Keratinocyte (primary cell): ENCODE measurements at regions not wholly inside any gene's neighbourhood (a gene's known extent, or its start where the extent isn't known, plus 50 kb on each side); places are given as distances from the start of the nearest gene placed in this dataset.

Source experiments
- DNase-seq: peaks from one replicate; pipeline ENCODE4 v3.0.0-alpha.2; 2011; ENCODE audit warnings: low read depth, missing footprints, low spot score
- FAIRE-seq: peaks from 2 replicates; lab custom pipeline; 2011; peaks lifted over from hg19 to GRCh38; lab: Jason Lieb, UNC
- H2AFZ ChIP-seq: 2 replicates; pipeline ENCODE4 v1.6.0; 2012; ENCODE audit warnings: low read length, control low read depth, inconsistent platforms; ENCODE audit not compliant: control insufficient read depth
- H3K27ac ChIP-seq: 2 replicates; pipeline ENCODE4 v1.5.1; 2011; ENCODE audit warnings: low read length; ENCODE audit not compliant: control insufficient read depth, insufficient read depth
- H3K27me3 ChIP-seq: 3 replicates; pipeline ENCODE4 v1.6.0; 2011; ENCODE audit warnings: low read length; ENCODE audit not compliant: control insufficient read depth, insufficient read depth; ENCODE audit errors: extremely low read depth
- H3K36me3 ChIP-seq, 2 experiments: 2 replicates in 1 of 2; 3 replicates in 1 of 2; pipeline ENCODE4 v1.5.1; 2011; ENCODE audit warnings: low read length in 2 of 2, mild to moderate bottlenecking in 1 of 2; ENCODE audit not compliant: control insufficient read depth in 2 of 2, insufficient read depth in 2 of 2; ENCODE audit errors: extremely low read depth in 1 of 2
- H3K4me1 ChIP-seq: 3 replicates; pipeline ENCODE4 v1.5.1; 2011; ENCODE audit warnings: low read length; ENCODE audit not compliant: control insufficient read depth, insufficient read depth; ENCODE audit errors: extremely low read depth
- H3K4me2 ChIP-seq: 3 replicates; pipeline ENCODE4 v1.6.0; 2011; ENCODE audit warnings: low read depth, low read length; ENCODE audit not compliant: control insufficient read depth, insufficient read depth; ENCODE audit errors: extremely low read depth
- H3K4me3 ChIP-seq, 3 experiments: fragments of 200-600 bp in 1 of 3; sonication (generic) in 1 of 3; 2 replicates in 2 of 3; 3 replicates in 1 of 3; pipeline ENCODE4 v1.5.1; 2011 to 2016; ENCODE audit warnings: low read length in 3 of 3, mild to moderate bottlenecking in 3 of 3, control low read depth in 2 of 3, inconsistent platforms in 1 of 3, low read depth in 1 of 3, mixed read lengths in 1 of 3, mixed run types in 1 of 3, moderate library complexity in 1 of 3; ENCODE audit not compliant: control insufficient read depth in 2 of 3, insufficient read depth in 2 of 3; ENCODE audit errors: extremely low read depth in 1 of 3
- H3K79me2 ChIP-seq: 2 replicates; pipeline ENCODE4 v1.6.0; 2012; ENCODE audit warnings: low read length; ENCODE audit not compliant: control insufficient read depth, insufficient read depth
- H3K9ac ChIP-seq: 3 replicates; pipeline ENCODE4 v1.6.0; 2011; ENCODE audit warnings: low read length; ENCODE audit not compliant: control insufficient read depth, insufficient read depth; ENCODE audit errors: extremely low read depth
- H3K9me1 ChIP-seq: 3 replicates; pipeline ENCODE4 v1.6.0; 2011; ENCODE audit warnings: low read length; ENCODE audit not compliant: control insufficient read depth, insufficient read depth; ENCODE audit errors: extremely low read depth
- H3K9me3 ChIP-seq: 2 replicates; pipeline ENCODE4 v1.5.1; 2012; ENCODE audit warnings: low read depth, low read length; ENCODE audit not compliant: control insufficient read depth
- H4K20me1 ChIP-seq: 3 replicates; pipeline ENCODE4 v1.6.0; 2011; ENCODE audit warnings: low read length; ENCODE audit not compliant: control insufficient read depth, insufficient read depth; ENCODE audit errors: extremely low read depth
- EZH2 ChIP-seq: IDR thresholded peaks from one replicate; pipeline ENCODE4 v1.6.1; 2012; ENCODE audit warnings: inconsistent platforms, mild to moderate bottlenecking, low read length, moderate library complexity
- dilution Hi-C: fragments of 300-500 bp; cut with MboI; formaldehyde crosslinking; loops from one replicate; pipeline ENCODE4 v1.7.0; 2020; ENCODE audit warnings: low sequenced_read_pairs; ENCODE audit not compliant: extremely low pct_ligation_motif_present
- TF ChIP-seq, protein P1 (sequence below), 3 experiments: IDR thresholded peaks in 1 of 3; conservative IDR thresholded peaks in 1 of 3; optimal IDR thresholded peaks in 1 of 3; 2 replicates in 2 of 3; 3 replicates in 1 of 3; pipeline versions ENCODE3 to v1.5.1; 2011; ENCODE audit warnings: low read length in 3 of 3, mild to moderate bottlenecking in 3 of 3, moderate library complexity in 2 of 3, control low read depth in 1 of 3, inconsistent platforms in 1 of 3; ENCODE audit not compliant: insufficient read depth in 2 of 3; ENCODE audit errors: extremely low read depth in 1 of 3

GRCh38 chr2:222782201-222782730 is 78.6 kb upstream of the ACSL3 start:
- no peak overlapping the region for H3K27ac ChIP-seq
- H3K36me3 ChIP-seq: no peaks in the 10 kb centered on the region
- H3K9me1 ChIP-seq: no peaks in the 10 kb centered on the region
- no peak overlapping the region for H2AFZ ChIP-seq
- no peaks in the 10 kb centered on the region for H3K27me3 ChIP-seq
- H3K4me2 ChIP-seq: no peak overlapping the region
- H3K79me2 ChIP-seq: no peaks in the 10 kb centered on the region
- TF ChIP-seq EZH2: no peak
- TF ChIP-seq, protein P1, sequence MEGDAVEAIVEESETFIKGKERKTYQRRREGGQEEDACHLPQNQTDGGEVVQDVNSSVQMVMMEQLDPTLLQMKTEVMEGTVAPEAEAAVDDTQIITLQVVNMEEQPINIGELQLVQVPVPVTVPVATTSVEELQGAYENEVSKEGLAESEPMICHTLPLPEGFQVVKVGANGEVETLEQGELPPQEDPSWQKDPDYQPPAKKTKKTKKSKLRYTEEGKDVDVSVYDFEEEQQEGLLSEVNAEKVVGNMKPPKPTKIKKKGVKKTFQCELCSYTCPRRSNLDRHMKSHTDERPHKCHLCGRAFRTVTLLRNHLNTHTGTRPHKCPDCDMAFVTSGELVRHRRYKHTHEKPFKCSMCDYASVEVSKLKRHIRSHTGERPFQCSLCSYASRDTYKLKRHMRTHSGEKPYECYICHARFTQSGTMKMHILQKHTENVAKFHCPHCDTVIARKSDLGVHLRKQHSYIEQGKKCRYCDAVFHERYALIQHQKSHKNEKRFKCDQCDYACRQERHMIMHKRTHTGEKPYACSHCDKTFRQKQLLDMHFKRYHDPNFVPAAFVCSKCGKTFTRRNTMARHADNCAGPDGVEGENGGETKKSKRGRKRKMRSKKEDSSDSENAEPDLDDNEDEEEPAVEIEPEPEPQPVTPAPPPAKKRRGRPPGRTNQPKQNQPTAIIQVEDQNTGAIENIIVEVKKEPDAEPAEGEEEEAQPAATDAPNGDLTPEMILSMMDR (optimal IDR thresholded peaks at IDR 0.05 in 1 of 3, IDR thresholded peaks at IDR 0.05 in 1 of 3, conservative IDR thresholded peaks at IDR 0.05 in 1 of 3; ENCODE audit: extremely low read depth in 1 of 3, insufficient read depth in 2 of 3, low read length in 3 of 3): no peak
- no peak overlapping the region for H3K4me3 ChIP-seq
- no peak overlapping the region for H3K9ac ChIP-seq
- dilution Hi-C loops: no loop called here
- peaks cover under 1% of the 10 kb centered on the region for H3K4me1 ChIP-seq
- H3K9me3 ChIP-seq: no peaks in the 10 kb centered on the region
- no peaks in the 10 kb centered on the region for H4K20me1 ChIP-seq
- no peak for DNase-seq
- FAIRE-seq: no peak

DNA sequence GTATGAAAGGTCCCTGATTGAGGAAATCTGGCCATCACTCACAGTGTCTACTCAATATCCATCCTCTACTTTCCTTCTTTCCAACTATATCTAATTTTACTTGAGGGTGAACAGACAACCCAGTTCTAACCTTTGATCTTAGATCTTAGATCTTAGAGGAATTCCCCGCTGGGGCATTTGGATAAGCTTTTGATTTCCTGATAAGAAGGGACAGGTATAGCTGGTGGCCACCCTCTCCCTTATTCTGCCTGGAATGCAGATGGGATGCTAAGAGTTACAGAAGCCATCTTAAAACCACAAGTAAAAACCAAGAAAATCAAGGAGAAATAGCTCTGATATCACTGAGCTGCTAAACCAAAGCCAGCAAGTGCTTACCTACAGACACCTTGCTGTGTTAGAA is 77.2 kb upstream of the ACSL3 start:
- H3K9ac ChIP-seq: no peak overlapping the region
- no peaks in the 10 kb centered on the region for H3K36me3 ChIP-seq
- TF ChIP-seq, protein P1 (optimal IDR thresholded peaks at IDR 0.05 in 1 of 3, IDR thresholded peaks at IDR 0.05 in 1 of 3, conservative IDR thresholded peaks at IDR 0.05 in 1 of 3; ENCODE audit: extremely low read depth in 1 of 3, insufficient read depth in 2 of 3, low read length in 3 of 3): no peak
- TF ChIP-seq EZH2: no peak
- peaks cover 10% of the 10 kb centered on the region for H3K4me1 ChIP-seq
- H3K9me1 ChIP-seq: no peaks in the 10 kb centered on the region
- no peak overlapping the region for H3K4me3 ChIP-seq
- FAIRE-seq: no peak
- no peak overlapping the region for H3K27ac ChIP-seq
- H3K27me3 ChIP-seq: no peaks in the 10 kb centered on the region
- H3K4me2 ChIP-seq: no peak overlapping the region
- no peaks in the 10 kb centered on the region for H3K9me3 ChIP-seq
- H3K79me2 ChIP-seq: no peaks in the 10 kb centered on the region
- H4K20me1 ChIP-seq: no peaks in the 10 kb centered on the region
- dilution Hi-C loops: no loop called here
- H2AFZ ChIP-seq: no peak overlapping the region
- no peak for DNase-seq
